Posterior vena cava (tissue), 2 donors: ENCODE measurements at regions not wholly inside any gene's neighbourhood (a gene's known extent, or its start where the extent isn't known, plus 50 kb on each side); places are given as distances from the start of the nearest gene placed in this dataset.

Source experiments
- DNase-seq: peaks from one replicate; pipeline ENCODE4 v3.0.0-alpha.2; 2020; ENCODE audit warnings: low spot score
- intact Hi-C, 2 donors: fragments of 100-400 bp; cut with DNase I; formaldehyde crosslinking; loops; one replicate each; pipeline versions ENCODE4 v1.14.1 to v1.14.2; 2022 to 2023
- donor health status: DM: yes; HTN: yes; CAD: no.
- donor health status: DM: yes; HTN: yes; CAD: no.

DNA sequence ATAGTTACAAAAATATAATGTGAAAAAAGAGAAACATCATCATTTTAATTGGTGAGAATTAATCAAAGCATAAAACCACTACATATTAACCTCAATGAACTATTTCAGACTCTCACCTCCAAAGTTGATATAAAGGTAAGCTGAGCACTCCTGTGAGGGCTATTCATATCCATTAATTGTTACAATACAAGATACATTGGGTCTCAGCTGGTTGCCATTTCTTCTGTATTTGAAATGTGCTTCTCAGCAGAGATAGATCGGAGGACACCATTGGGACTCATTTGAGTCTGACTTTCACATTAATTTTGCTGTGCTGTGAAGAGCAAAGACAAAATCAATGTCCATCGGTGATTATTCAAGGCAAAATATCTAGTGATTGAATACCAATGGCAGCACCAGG lies 459.5 kb upstream of the GOT2 start:
- DNase-seq = no peak
- intact Hi-C loops = no loop called here

GRCh38 chr16:59192551-59193199 lies 458.6 kb upstream of the GOT2 start:
- intact Hi-C loops = no loop called here
- no peak for DNase-seq

DNA sequence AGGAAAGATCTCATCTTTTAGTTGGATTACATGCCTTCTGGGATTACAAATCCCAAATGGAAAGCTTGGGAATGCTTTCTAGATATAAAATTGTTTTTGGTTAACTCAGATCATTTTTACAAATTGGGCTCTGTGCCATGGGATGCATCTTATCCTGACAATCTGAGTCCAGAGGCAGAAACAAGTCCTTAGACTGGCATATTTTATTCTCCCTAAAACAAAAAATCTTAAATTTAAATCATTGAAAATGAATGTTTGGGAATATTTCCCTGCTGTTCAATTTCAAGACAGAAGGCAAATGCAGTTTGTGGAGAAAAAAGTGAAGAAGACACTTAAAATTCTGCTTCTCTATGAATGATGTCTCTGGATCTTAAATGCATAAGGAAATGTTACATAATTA lies 456.6 kb upstream of the GOT2 start:
- DNase-seq = no peak
- intact Hi-C loops = no loop called here

DNA sequence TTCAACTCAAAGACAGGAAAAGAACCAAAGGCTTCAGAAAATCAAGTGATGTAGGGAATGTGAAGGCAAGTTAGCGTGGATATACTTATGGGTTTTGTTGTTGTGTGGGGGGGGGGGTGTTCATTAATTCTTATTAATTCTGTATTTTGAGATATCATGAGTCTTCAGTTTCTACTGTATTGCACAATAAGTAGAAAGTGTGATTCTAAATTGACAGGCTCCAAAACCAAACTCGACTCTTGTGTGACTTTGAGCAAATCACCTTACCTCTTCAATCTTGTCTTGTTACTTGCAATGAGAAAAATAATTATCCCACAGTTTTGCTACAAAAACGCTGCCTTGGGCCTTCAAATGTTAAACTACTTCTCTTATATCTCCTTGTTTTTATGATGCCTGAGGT lies 453.9 kb upstream of the GOT2 start:
- intact Hi-C loops = no loop called here
- DNase-seq = no peak

DNA sequence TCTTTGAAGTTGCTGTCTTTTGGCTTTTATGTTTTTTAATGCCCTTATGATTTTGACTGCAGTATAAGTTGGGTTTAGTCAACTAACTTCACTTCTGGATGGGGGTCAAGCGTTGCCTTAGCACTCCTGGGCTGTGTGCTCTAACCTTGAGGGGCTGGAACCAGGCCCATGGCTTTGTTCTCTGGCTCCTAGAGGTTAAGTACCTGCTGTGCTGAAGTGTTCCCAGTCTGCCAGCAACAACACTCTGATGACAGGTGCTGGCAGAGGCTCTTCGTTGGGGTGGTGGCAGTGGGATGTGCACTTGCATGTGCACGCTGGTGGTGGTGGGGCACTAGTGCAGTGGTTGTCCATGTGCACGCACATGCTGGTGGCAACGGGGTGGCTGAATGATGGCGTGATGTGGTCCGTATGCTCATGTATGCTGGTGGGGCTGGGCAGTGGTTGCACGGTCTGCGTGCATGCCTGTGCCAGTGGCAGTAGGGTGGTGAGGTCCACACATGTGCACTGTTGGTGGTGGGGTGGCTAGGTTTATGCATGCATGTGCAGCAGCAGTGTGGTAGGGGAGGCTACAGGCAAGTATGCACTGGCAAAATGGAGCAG lies 447.8 kb upstream of the GOT2 start:
- DNase-seq = no peak
- intact Hi-C loops = no loop called here

- intact Hi-C loops = no loop called here
- DNase-seq = no peak
Observed at GRCh38 chr16:59180083-59180476, 446.0 kb upstream of the GOT2 start.

DNA sequence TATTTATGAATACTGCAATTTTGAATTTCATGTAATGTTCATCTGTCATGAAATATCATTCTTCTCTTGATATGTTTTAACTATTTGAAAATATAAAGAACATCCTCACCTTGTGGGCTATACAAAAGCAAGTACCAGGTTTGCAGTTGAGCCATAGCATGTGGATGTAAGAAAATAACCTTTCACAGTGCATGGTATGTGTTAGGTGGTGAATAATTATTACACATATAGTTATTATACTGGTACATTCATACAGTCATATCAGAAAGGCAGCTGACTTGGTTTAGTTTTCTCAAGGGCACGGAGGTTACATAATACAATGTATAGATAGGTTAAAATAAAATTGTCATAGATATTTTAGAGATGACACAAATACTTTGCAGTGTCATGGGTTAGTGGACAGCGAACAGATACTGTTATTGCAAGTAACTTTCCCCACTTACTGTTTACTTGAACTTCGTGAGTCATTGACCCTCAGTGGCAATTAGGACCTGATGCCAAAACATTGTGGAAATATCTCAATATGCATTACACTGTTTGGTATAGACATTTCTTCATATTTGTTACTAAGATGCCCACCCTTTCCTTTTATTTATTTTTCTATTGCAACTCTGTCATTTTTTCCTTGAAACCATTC lies 445.4 kb upstream of the GOT2 start:
- DNase-seq = no peak
- intact Hi-C loops = no loop called here

GRCh38 chr16:59173408-59173831 lies 439.3 kb upstream of the GOT2 start:
- intact Hi-C loops = no loop called here
- DNase-seq = no peak

DNA sequence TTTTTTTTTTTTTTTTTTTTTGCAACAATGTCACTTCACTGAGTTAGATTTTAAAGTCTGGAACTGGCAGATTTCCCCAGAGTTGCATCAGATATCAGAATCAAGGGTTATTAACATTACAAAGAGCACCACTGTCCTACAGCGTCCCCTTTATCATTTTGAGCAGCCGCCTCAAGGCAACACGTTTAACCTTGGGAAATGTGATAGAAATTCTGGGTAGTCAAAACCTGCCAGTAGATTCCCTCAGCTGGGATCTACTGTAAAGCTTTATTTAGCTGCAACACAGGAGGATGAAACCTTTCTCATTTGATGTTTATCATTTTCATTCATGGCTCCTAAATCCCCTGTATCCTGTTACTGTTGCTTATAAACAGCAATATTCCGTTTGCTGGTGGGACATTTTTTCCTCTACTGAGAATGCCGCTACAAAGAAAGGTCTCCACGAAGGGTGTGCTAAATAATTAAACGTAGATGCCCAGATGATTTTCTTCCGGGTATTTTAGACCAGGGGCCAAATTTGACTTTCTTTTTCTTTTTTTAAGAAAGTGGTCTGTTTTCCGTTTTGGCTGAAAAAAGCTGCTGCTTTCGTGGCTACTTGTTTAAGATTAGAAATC lies 436.1 kb upstream of the GOT2 start:
- intact Hi-C loops = no loop called here

GRCh38 chr16:59169168-59169567 lies 435.1 kb upstream of the GOT2 start:
- intact Hi-C loops = no loop called here
- no peak for DNase-seq

More for the DNA sequence above, 436.1 kb upstream of the GOT2 start:
- no peak for DNase-seq

GRCh38 chr16:59168461-59169114 lies 434.5 kb upstream of the GOT2 start:
- intact Hi-C loops = no loop called here
- DNase-seq = no peak

- DNase-seq = no peak
- intact Hi-C loops = no loop called here
Observed at GRCh38 chr16:59164461-59164860, 430.3 kb upstream of the GOT2 start.

DNA sequence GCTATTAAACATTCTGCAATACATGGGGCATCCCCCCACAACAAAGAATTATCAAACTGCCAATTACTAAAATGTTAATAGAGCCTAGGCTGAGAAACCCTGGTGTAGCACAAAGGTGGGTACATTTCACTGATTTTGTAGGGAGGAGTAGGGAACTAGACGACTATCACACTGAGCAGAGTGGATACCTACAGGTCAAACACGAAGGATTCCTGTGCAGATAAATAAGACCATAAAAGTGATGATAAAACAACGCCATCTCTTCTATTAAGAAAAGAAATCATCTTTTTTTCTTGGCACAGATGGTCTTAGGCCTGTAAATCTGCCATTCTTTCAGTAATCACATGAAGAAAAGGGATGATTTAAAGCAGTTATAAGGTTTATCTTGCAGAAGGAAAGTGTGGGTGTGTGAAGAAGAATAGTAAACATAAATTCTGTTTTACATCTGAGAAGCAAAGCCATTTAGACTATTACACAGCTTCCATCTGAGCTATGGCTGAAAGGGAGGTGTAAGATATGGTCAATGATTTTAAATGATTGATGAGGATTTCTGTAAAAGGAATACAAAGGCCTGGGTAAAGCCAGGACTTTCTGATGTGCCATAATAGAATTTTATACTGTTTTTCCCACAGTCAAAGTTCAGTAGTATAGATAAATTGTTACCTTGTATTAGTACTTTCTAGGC lies 429.4 kb upstream of the GOT2 start:
- intact Hi-C loops = no loop called here
- DNase-seq = no peak

DNA sequence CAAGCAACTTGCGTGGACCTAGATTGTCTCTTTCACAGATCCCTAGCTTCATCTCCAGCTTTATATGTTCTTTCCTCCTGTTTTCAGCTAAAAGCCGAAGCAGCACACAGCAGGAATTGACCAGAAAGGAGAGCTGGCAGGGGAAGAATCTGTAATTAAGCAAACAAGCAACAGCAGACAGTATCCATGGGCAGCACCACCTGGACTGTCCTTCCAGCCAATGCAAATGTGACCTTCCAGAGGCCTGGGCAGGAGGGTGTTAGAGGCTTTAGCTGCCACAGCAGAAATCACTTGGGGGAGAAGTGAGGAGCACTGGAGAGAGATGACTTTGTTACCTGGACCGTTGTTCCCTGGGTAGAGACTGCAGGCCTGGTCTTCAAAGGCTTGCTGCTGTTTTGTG lies 427.6 kb upstream of the GOT2 start:
- intact Hi-C loops = no loop called here
- no peak for DNase-seq

- intact Hi-C loops = no loop called here
- DNase-seq = no peak
Observed at GRCh38 chr16:59154295-59154694, 420.2 kb upstream of the GOT2 start.

DNA sequence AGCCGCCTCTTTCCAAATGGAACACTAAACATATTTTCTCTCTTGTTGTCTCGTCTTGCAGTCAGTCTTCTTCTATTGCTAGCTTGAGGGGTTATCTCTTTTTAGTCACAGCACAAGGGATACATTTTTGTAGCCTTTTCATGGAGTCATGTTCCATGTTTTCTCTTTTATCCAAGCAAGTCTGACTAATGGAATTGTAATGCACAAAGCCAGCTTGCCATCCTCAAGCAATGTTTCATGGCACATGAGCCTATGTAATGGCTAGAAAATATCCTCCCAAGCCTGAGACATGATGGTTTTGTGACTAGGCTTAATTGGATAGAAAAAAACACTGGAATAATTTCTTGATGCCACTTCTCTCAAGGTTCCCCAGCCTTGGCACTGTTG lies 414.6 kb upstream of the GOT2 start:
- intact Hi-C loops = no loop called here

GRCh38 chr16:59148056-59148768 lies 414.1 kb upstream of the GOT2 start:
- DNase-seq = no peak
- intact Hi-C loops = no loop called here

More for the DNA sequence above, 414.6 kb upstream of the GOT2 start:
- no peak for DNase-seq

- intact Hi-C loops = no loop called here
- DNase-seq = no peak
Observed at GRCh38 chr16:59146140-59146539, 412.0 kb upstream of the GOT2 start.

DNA sequence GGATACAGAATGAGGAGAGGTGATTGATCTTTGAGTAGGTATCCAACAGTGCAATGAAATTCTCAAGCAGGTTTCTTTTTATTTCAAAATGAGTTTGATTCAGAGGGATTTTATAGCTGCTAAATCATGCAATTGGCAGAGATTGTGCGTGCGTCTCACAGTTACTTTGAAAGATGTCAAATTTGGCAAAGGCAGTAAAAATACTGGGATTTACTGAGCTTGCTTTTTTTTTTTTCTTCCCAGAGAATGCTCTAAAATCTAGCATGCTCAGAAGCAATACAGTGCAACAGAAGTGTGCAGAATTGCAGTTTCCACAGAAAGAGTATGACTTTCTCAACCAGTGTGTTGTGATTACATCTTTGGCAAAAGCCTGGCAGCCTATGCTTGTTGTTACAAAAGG lies 410.7 kb upstream of the GOT2 start:
- intact Hi-C loops = no loop called here

More for the DNA sequence above, 410.7 kb upstream of the GOT2 start:
- no peak for DNase-seq
